GDM1 (cell line): ENCODE measurements at regions not wholly inside any gene's neighbourhood (a gene's known extent, or its start where the extent isn't known, plus 50 kb on each side); places are given as distances from the start of the nearest gene placed in this dataset.
"Not testable (repeated sequence)": the region's sequence is repeated elsewhere in the genome, so short reads cannot be mapped to it uniquely, and the experiment has no call there.

Source experiments
- DNase-seq: peaks from one replicate; lab custom pipeline; 2025; lab: John Stamatoyannopoulos, UW

DNA sequence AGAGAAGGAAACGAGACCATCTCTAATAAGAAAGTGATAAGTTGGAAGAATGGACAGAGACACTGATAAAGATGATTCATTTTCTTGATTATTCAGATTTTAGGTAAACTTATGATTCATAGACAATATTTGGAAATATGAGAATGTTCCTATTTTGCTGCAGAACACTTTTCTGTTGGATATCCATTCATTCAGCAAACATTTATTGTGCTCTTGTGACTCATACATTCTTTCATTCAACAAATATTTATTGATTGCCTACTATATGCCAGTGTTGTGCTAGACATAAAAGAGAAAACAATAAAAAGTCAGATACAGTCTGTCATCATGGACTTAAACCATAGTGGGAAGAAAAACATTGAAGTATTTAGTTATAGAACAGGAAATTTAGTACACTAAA lies 1232.0 kb downstream of the STIM2 start:
- no peak for DNase-seq

DNA sequence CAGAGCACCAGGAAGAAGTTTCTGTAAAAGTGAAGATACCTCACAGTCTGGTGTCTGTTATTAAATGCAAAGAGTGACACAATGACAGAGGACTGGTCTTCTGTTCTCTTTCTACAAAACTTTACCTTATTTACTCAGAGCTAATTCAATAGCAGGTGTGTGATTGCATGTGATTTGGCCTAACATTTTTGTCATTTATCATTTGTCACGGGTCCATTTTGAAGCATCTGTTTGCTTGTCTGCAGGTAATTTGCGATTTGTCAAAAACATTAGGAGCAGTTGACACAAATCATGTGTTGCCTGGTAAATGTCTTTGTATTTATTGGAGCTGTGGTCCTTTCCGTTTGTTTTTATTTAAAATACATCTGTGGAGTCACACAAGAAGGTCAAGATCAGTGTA lies 1232.4 kb downstream of the STIM2 start:
- no peak for DNase-seq

DNA sequence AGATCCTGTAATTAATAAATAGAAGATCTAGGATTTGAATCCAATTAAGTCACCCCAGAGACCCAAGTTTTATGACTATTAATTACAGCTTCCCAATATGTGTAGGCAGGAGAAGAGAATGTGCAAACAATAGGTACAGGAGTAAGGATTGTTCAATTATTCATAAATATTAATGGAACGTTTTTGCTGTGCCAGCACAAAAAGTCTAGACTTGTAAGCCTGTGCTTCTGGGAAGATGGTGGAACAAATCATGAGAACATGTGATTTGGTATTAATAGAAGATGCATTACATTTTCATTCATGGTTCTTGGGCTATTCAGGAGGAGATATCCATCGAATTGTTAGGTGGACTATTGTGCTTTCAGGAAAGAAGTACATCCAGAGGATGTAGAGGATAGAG lies 1240.9 kb downstream of the STIM2 start:
- no peak for DNase-seq

DNA sequence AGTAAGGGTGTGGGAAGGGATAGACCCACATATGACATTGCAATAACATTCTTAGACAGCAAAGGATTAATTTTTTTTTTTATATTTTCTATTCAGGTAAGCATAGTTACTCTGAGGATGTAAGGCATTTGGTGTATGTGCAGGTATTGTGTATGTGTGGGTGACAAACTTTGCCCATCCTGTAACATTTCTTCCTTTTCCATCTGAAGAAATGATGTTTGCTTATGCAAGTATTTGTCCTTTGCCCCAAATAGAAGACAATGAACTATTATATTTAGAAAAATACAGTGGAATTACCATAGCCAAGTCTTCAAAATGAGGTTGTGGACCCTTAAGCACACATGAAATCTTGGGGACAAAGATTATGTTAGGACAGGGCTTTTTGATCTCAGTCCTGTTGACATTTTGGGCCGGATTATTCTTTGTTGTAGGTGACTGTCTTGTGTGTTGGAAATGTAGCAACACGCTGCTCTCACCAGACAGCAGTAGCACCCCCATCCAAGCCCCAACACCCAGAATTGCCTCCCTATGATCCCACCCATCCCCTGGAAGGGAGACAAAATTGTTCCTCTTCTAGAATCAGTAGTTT lies 1244.7 kb downstream of the STIM2 start:
- DNase-seq: no peak

DNA sequence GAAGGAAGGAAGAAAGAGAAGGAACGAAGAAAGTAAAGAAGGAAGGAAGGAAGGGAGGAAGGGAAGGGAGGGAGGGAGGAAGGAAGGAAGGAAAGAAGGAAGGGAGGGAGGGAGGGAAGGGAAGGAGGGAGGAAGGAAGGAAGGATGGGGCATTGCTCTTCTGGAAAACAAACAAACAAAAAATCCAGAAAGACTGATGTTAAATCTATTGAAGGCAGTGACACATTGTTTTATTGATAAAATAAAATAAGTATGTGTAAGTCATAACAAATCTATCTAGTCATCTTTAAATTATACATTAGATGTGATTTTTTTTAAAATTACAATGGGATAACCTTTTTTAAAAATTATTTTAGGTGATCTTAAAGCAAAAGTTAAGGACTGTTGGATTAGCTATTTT lies 1245.5 kb downstream of the STIM2 start:
- no peak for DNase-seq

DNA sequence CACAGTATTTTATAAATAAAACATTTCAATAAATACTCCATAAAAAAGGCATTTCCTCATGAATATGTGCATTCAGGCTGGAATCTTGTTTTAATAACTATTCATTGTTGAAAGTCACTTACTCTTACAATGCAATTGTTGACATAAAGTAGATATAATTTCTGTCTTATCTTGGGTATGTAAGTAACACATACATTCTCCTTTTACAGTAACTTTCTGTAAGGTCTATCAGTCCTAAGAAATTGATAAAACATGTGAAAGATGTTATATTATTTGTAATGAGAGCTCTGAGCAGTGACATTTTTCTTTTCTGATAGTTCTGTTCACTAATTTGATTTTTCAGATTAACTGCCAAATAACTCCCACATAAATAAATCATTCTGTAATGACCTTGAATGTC lies 1249.2 kb downstream of the STIM2 start:
- no peak for DNase-seq

DNA sequence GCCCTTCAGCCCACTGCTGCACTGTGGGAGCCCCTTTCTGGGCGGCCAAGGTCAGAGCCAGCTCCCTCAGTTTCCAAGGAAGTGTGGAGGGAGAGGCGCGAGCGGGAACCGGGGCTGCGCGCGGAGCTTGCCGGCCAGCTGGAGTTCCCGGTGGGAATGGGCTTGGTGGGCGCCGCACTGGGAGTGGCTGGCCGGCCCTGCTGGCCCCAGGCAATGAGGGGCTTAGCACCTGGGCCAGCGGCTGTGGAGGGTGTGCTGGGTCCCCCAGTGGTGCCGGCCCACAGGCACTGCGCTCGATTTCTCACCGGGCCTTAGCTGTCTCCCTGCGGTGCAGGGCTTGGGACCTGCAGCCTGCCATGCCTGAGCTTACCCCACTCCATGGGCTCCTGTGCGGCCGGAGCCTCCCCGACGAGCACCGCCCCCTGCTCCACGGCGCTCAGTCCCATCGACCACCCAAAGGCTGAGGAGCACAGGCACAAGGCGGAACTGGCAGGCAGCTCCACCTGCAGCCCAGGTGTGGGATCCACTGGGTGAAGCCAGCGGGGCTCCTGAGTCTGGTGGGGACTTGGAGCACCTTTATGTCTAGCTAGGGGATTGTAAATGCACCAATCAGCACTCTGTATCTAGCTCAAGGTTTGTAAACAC lies 1252.2 kb downstream of the STIM2 start:
- not testable (repeated sequence) for DNase-seq

DNA sequence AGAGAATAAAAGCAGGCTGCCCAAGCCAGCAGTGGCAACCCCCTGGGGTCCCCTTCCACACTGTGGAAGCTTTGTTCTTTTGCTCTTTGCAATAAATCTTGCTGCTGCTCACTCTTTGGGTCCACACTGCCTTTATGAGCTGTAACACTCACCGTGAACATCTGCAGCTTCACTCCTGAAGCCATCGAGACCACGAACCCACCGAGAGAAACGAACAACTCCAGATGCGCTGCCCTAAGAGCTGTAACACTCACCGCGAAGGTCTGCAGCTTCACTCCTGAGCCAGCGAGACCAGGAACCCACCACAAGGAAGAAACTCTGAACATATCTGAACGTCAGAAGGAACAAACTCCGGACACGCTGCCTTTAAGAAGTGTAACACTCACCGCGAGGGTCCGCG lies 1252.9 kb downstream of the STIM2 start:
- not testable (repeated sequence) for DNase-seq

DNA sequence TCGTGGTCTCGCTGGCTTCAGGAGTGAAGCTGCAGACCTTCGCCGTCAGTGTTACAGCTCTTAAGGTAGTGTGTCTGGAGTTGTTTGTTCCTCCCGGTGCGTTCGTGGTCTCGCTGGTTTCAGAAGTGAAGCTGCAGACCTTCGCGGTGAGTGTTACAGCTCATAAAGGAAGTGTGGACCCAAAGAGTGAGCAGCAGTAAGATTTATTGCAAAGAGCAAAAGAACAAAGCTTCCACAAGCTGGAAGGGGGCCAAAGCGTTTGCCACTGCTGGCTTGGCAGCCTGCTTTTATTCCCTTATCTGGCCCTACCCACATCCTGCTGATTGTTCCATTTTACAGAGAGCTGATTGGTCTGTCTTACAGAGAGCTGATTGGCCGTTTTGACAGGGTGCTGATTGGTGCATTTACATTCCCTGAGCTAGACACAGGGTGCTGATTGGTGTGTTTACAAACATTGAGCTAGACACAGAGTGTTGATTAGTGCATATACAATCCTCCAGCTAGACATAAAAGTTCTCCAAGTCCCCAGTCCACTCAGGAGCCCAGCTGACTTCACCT lies 1256.0 kb downstream of the STIM2 start:
- not testable (repeated sequence) for DNase-seq

DNA sequence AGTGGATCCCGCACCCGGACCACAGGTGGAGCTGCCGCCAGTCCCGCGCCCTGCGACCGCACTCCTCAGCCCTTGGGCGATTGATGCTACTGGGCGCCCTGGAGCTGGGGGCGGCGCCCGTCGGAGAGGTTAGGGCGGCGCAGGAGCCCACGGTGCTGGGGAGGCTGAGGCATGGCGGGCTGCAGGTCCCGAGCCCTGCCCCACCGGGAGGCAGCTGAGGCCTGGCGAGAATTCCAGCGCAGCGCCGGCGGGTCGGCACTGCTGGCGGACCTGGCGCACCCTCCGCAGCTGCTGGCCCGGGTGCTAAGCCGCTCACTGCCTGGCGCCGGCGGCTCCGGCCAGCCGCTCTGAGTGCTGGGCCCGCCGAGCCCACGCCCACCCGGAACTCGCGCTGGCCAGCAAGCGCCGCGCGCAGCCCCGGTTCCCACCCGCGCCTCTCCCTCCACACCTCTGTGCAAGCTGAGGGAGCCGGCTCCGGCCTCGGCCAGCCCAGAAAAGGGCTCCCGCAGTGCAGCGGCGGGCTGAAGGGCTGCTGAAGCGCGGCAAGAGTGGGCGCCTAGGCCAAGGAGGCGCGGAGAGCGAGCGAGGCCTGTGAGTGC lies 1256.5 kb downstream of the STIM2 start:
- no peak for DNase-seq

DNA sequence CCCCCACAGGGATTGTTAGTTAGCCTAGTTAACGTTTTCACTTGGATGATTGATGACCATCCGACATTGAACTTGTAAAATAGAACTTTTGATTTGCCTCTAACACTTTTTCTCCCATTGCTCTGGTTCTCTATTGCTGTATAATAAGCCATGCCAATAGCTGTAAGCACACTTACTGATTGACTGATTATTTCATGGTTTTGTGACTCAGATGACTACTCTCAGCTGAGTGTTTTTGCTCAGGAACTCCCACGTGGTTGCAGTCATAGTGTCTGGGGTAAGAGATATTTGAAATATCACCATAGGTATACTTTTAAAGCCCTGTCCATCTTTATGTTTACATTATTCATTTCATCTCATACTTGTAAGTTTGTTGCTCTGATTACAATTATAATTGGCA lies 1285.5 kb downstream of the STIM2 start:
- no peak for DNase-seq

DNA sequence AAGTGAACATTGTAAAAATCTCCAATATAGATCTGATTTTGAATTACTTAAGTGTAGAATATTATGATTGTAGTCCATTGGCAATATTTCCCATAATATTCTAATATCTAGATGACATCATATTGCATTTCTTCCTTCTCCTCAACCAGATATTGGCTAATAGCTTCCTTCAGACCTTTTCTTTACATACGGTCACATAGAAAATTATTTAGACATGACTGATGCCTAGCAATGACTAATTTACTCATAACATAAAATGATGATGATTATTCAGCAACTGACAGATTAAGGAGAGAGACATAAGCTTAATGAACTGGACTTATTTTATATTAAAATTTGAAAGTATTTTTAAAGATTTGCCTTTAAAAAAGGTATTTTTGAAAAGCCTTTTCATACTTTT lies 1287.6 kb downstream of the STIM2 start:
- DNase-seq: no peak

DNA sequence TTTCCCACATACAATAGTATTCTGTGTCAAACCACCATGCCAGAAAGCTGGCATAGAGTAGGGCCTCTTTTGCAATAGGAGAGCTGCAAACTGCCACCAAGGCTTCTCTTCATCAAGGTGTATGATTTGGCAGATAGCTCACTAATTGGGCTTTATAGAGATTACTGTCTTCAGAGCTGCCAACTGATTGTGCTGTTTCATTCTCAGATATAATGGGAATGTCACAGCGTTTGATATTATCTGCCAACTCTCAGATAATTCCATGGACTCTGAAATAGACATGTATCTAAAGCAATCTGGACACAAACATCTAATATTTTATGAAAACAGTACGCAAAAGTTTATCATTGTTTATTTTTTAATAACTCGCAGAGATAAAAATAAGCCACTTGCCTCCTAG lies 1289.1 kb downstream of the STIM2 start:
- no peak for DNase-seq

DNA sequence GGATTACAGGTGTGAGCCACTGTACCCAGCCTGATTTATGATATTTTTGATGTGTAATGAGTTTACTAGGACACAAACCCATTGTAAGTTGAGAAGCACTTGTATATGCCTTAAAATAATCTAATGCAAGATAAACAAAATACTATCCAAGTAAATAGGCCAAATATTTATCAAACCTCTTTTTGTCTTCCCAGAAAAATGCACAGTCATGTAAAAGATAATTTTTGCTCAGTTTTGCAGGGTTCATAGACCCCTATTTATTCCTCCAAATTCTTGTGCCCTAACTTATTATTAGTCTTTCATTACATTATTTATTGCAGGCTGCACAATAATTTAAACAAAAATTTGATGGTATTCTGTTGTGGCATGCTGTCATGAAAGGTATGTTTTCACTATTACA lies 1290.7 kb downstream of the STIM2 start:
- DNase-seq: no peak

DNA sequence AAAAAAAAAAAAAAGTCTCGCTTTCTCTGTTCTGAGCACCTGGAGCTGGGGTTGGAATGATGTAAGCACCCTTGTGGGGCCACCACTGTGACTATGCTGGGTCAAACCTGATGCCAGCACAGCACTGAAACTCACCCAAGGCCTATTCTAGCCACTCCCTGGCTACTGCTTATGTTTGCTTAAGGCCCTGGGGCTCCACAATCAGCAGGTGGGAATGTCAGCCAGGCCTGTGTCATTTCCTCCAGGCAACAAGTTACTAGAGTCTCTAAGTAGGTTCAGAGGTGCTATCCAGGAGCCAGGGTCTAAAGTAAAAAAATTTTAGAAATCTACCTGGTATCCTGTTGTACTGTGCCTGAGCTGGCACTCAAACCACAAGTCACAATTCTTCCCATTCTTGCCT lies 1306.8 kb downstream of the STIM2 start:
- no peak for DNase-seq

DNA sequence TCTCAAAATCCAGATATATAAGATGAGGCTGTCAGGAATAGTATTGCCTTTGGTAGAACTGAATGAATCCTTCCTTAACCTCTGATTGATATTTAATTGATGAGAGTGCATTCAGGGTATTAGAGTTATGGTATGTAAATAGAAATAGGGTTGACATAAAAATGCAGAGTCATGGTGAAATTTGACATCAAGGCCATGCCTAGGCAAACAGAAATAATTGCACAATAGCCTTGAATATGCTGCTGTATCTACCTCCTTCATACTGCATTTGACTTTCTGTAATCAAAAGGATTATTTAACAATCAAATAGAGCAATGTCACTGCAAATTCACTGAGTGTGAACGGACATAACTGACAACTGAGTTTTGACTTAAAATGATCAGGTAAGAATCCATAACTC lies 1316.3 kb downstream of the STIM2 start:
- no peak for DNase-seq

DNA sequence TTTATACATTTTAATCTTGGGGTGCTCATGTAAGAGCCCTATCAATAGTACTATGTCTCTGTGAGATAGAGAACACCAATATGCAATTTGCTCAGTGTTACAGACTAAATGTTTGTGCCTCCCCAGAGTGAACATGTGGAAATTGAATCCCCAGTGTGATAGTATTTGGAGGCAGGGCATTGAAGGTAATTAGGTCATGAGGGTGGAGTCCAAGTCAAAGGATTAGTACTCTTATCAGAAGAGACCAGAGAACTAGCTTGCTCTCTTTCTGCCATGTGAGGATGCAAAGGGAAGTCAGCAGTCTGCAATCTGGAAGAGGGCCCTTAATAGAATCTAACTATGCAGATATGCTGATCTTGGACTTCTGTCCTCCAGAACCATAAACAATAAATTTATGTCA lies 1317.0 kb downstream of the STIM2 start:
- no peak for DNase-seq

DNA sequence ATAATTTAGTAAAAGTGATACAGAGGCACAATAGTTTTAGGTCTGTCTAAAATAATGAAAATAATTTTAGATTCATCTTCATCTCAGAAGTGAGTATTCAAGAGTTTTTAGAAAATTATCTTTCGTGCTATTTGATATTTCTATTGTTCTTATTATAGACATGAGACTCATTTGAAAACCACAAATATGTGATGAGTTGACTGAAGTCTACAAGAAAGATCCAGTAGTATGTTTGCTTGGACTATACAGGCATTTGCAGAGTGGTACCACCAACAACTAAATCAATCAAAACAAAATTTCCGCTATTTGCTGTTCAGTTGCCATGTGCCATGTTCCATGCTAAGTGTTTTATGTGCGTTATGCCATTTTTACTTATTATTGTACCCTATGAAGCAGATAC lies 1318.5 kb downstream of the STIM2 start:
- DNase-seq: no peak

DNA sequence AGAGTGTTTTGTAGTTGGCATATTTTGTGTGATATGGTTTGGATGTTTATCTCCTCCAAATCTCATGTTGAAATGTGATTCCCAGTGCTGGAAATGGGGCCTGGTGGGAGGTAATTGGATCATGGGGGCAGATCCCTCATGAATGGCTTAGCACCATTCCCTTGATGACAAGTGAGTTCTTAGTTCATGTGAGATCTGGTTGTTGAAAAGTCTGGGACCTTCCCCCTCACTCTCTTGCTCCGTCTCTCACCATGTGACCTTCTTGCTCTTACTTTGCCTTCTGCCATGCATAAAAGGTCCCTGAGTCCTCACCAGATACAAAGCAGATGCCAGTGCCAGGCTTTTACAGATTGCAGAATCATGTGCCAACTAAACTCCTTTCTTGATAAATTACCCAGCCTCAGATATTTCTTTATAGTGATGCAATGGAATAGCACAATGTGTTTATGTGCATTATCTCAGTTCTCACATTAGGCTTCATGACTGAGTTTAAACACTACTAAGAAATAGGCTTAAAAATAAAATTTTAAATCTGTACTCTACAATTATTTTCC lies 1348.8 kb downstream of the STIM2 start:
- no peak for DNase-seq

DNA sequence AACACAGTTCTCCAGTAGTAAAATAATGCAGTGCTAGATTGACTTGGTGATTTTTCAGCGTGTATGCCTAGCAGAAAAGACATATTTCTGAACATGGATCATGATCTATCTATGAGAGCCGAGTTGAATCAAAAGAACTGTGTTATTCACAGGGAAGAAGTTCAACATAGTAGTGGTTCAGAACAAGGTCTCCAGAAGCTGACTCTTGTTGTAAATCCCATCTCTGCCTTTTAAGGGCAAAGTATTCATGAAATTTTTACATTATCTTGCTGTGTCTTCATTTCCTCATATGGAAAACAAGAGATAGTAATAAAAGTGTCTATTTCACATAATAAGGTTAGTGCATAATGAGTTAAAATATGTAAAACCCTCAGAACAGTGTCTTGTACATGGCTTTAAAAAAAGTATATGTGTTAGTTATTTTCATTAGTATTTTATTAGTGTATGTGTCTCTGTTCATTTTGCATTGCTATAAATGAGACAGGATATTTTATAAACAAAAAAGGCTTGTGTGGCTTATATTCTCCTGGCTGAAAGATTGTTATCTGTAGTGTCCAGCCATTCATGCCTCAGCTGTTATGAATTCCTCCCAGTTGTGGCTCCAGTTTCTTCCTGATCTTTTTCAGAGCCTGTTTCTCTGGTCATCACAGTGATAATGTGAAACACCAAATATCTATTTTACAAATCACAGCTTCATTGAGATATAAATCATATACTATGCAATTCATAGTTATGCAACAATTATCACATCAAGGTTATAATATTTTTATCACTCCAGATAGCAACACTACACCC lies 1351.2 kb downstream of the STIM2 start:
- no peak for DNase-seq

DNA sequence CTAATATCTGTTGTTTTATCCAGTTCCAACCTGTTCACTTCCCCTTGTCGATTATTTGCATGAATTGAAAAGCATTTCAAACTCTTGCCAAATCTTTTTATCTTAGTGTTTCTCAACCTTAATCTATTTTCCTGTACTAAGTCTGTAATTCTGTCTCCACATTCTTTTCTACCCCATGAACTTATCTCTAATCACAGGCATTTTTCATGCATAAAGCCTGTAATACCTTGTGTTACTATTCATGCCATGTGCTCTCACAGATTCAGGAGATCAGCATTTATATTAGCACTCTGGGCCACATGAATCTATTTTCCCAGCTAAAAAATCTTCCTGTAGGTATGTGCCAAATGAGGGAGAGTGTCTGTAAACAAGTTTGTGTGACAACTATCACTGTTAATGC lies 1360.9 kb downstream of the STIM2 start:
- DNase-seq: no peak

DNA sequence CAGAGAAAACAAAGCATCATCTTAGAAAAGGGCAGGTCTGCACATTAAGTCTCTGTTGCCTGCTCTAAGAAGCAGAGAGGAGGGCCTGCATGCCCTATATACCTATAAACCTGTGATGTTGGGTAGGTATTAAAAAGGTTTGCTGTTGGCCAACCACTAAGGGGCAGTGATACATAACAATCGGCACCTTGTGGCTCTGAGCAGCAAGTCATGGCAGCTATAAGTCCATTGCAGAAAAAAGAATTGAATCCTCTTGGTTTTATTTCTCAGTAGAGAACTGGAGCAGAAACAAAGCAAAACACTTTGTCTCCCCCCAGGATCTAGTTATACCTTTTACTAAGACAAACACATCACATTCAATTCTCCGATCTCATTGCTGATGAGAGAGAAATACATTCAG lies 1364.4 kb downstream of the STIM2 start:
- no peak for DNase-seq
